GM12864 (cell line): ENCODE measurements at regions not wholly inside any gene's neighbourhood (a gene's known extent, or its start where the extent isn't known, plus 50 kb on each side); places are given as distances from the start of the nearest gene placed in this dataset.

Experiments
- DNase-seq: peaks from one replicate; pipeline ENCODE4 v3.0.0-alpha.2; 2011; ENCODE audit warnings: low read depth
- H3K4me3 ChIP-seq: 2 replicates; pipeline ENCODE4 v1.5.1; 2011; ENCODE audit warnings: mild to moderate bottlenecking, low read depth, low read length, control low read depth
- CTCF ChIP-seq: IDR thresholded peaks from 2 replicates; pipeline ENCODE4 v1.5.1; 2011; ENCODE audit warnings: low read depth, mild to moderate bottlenecking, moderate library complexity, low read length, control low read depth, inconsistent platforms; ENCODE audit errors: missing control alignments

GRCh38 chr16:80463751-80464495, 76.9 kb upstream of the DYNLRB2 start:
- no peak for DNase-seq
- H3K4me3 ChIP-seq, result no peak overlapping the region
- TF ChIP-seq CTCF, result no peak

DNA sequence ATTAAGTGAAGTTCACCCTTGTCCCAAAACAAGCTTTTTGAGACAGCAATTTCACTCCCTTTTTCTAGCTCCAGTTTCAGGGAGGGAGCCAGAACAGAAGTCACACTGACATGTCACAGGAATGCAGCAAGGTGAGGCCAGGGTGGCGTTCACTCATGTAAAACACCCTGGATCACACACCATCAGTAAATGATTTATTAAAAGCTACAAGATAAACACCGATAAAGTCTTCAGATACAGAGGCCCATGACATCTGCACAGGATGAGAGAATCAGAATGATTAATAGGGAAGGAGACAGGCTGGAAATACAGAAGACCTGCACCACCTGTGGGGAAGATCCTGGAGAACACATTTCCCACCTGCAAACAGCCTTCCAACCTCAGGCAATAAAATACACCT, 77.5 kb upstream of the DYNLRB2 start:
- H3K4me3 ChIP-seq, result no peak overlapping the region
- DNase-seq, result no peak
- TF ChIP-seq CTCF, result no peak

- no peak overlapping the region for H3K4me3 ChIP-seq
- no peak for DNase-seq
- TF ChIP-seq CTCF, result no peak
These were observed 77.9 kb upstream of the DYNLRB2 start for GRCh38 chr16:80462917-80463316.

DNA sequence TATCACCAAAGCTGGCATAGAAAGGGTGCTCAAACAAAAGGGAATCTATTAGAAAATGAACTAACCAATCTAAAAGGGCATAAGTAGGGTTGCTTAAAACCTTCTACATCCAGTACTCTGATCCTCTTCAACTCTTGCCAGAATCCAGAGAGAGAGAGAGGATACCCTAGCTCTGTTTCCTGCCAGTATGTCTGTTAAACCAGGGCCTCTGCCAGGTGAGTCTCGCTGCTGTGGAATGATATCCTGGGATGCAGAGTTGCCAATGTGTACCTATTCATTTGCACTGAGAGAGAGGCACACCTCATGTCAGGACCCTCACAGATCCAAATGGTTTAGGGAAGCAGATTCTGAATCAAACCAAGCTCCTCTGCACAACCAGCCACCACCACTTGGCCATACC, 79.8 kb upstream of the DYNLRB2 start:
- DNase-seq, result no peak
- H3K4me3 ChIP-seq, result no peak overlapping the region
- TF ChIP-seq CTCF, result no peak

- no peak overlapping the region for H3K4me3 ChIP-seq
- no peak for DNase-seq
These were observed 80.8 kb upstream of the DYNLRB2 start for GRCh38 chr16:80459966-80460365.

DNA sequence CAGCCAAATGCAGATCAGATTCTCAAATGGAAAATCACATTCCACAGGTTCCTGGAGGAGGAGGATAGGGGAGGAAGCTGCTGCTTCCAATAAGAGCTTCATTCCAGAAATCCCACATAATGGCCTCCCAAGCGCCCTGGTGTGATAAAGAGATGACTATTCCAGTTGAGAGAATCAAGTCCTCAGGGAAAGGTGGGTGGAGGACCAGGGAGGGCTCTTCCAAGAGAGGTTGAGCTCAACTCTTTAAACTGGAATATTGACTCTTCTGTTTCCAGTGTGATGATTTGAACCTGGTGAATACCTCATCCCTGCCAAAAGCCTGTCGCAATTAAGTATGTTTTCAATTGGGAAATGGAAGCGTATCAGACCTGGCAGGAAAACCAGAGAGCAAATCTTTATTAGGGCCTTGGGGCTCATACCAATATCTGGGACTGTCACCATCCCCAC, 81.4 kb upstream of the DYNLRB2 start:
- no peak for DNase-seq
- no peak for TF ChIP-seq CTCF
- H3K4me3 ChIP-seq, result no peak overlapping the region

More at GRCh38 chr16:80459966-80460365, 80.8 kb upstream of the DYNLRB2 start:
- no peak for TF ChIP-seq CTCF

DNA sequence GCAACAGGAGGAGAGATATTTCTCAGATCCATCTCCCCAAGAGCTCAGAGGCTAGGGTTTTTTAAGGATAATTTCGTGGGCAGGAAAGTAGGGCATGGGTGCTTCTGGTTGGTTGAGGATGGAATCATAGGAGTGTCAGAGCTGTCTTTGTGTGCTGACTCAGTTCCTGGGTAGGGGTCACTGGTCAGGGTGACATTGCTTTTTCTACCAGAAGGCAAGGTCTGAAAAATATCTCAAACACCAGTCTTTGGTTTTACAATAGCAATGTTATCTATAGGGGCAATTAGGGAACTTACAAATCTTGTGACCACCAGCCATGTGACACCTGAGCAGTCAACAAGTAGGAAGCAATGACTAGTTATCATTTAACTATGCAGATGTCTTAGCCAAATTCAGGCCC, 82.9 kb upstream of the DYNLRB2 start:
- no peak for DNase-seq
- no peak for TF ChIP-seq CTCF
- H3K4me3 ChIP-seq, result no peak overlapping the region
